Endodermal cell (in vitro differentiated cells): ENCODE measurements at regions not wholly inside any gene's neighbourhood (a gene's known extent, or its start where the extent isn't known, plus 50 kb on each side); places are given as distances from the start of the nearest gene placed in this dataset.

Experiments
- DNase-seq: peaks from one replicate; pipeline ENCODE4 v3.0.0-alpha.2; 2017
- H3K27ac ChIP-seq: 2 replicates; pipeline ENCODE4 v1.5.1; 2013; ENCODE audit warnings: mild to moderate bottlenecking, low read depth, low read length, moderate library complexity
- H3K27me3 ChIP-seq: 2 replicates; pipeline ENCODE4 v1.6.1; 2013; ENCODE audit warnings: mild to moderate bottlenecking, low read length, moderate library complexity; ENCODE audit not compliant: insufficient read depth, control insufficient read depth, poor library complexity, severe bottlenecking
- H3K36me3 ChIP-seq: 2 replicates; pipeline ENCODE4 v1.7.0; 2013; ENCODE audit warnings: mild to moderate bottlenecking, low read length, moderate library complexity; ENCODE audit not compliant: control insufficient read depth, insufficient read depth
- H3K4me1 ChIP-seq: one replicate; pipeline ENCODE4 v1.7.0; 2013; ENCODE audit warnings: low read length; ENCODE audit not compliant: control insufficient read depth, insufficient read depth
- H3K4me3 ChIP-seq: 2 replicates; pipeline ENCODE4 v1.5.1; 2013; ENCODE audit warnings: mild to moderate bottlenecking, low read length, moderate library complexity
- H3K9ac ChIP-seq: 2 replicates; pipeline ENCODE4 v1.6.1; 2013; ENCODE audit warnings: mild to moderate bottlenecking, low read length, moderate library complexity; ENCODE audit not compliant: poor library complexity, severe bottlenecking; ENCODE audit errors: extremely low read depth
- H3K9me3 ChIP-seq: 2 replicates; pipeline ENCODE4 v1.6.1; 2013; ENCODE audit warnings: mild to moderate bottlenecking, low read length, moderate library complexity; ENCODE audit not compliant: control insufficient read depth
- H3K27ac Mint-ChIP-seq: 2 replicates; pipeline ENCODE4 v1.8.0; 2020; ENCODE audit warnings: mixed read lengths
- H3K27me3 Mint-ChIP-seq: 2 replicates; pipeline ENCODE4 v1.8.0; 2021; ENCODE audit warnings: mild to moderate bottlenecking, mixed read lengths; ENCODE audit not compliant: insufficient read depth
- H3K36me3 Mint-ChIP-seq: 2 replicates; pipeline ENCODE4 v1.8.0; 2020; ENCODE audit warnings: low read depth, mixed read lengths
- H3K4me1 Mint-ChIP-seq: 2 replicates; pipeline ENCODE4 v1.8.0; 2020; ENCODE audit warnings: mixed read lengths
- H3K4me3 Mint-ChIP-seq: 2 replicates; pipeline ENCODE4 v1.8.0; 2020; ENCODE audit warnings: mild to moderate bottlenecking, moderate library complexity, mixed read lengths
- H3K9me3 Mint-ChIP-seq: 2 replicates; pipeline ENCODE4 v1.8.0; 2020; ENCODE audit warnings: mild to moderate bottlenecking, mixed read lengths
- WGBS, 2 experiments: methylation state at CpG; one replicate each; pipeline versions ENCODE4 v1.1.5 to v1.1.7; 2013; ENCODE audit warnings: missing lambda C conversion rate in 2 of 2, mixed read lengths in 1 of 2; ENCODE audit not compliant: insufficient coverage in 1 of 2, insufficient read length in 1 of 2; 5-methylcytosine and 5-hydroxymethylcytosine counted together
- TF ChIP-seq, protein P1 (sequence below): fragments of 200-600 bp; sonication (generic); conservative IDR thresholded peaks from 2 replicates; pipeline ENCODE4 v1.5.0; 2021; ENCODE audit warnings: antibody characterized with exemption, mild to moderate bottlenecking

DNA sequence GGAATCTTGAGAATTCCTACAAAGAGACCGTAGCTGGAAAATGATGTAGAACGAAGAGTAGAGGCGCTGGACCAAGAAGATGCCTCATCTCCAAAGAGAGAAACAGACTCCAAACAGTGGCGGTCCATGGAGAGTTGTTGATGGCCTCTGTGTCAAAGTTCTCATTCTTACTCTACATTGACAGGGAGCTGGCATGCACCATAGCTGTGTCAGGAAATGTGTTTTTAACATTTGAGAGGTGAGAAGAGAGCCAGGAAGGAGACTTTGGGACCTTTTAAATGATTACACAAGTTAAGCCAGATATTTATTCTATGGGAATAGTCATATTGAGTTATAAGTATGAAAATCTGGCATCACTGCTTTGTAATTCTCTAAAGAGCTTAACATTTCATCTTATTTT, 61.5 kb upstream of the FERD3L start:
- no peaks in the 10 kb centered on the region for H3K27me3 ChIP-seq
- no peak overlapping the region for H3K4me3 Mint-ChIP-seq
- H3K27ac ChIP-seq = no peak overlapping the region
- no peaks in the 10 kb centered on the region for H3K9me3 ChIP-seq
- no peaks in the 10 kb centered on the region for H3K9me3 Mint-ChIP-seq
- no peaks in the 10 kb centered on the region for H3K36me3 ChIP-seq
- DNase-seq = no peak
- WGBS, 2 experiments = 93 to 95% methylated on average over 4 of the region's 4 CpGs
- no peaks in the 10 kb centered on the region for H3K36me3 Mint-ChIP-seq
- H3K4me1 ChIP-seq = no peaks in the 10 kb centered on the region
- TF ChIP-seq, protein P1, sequence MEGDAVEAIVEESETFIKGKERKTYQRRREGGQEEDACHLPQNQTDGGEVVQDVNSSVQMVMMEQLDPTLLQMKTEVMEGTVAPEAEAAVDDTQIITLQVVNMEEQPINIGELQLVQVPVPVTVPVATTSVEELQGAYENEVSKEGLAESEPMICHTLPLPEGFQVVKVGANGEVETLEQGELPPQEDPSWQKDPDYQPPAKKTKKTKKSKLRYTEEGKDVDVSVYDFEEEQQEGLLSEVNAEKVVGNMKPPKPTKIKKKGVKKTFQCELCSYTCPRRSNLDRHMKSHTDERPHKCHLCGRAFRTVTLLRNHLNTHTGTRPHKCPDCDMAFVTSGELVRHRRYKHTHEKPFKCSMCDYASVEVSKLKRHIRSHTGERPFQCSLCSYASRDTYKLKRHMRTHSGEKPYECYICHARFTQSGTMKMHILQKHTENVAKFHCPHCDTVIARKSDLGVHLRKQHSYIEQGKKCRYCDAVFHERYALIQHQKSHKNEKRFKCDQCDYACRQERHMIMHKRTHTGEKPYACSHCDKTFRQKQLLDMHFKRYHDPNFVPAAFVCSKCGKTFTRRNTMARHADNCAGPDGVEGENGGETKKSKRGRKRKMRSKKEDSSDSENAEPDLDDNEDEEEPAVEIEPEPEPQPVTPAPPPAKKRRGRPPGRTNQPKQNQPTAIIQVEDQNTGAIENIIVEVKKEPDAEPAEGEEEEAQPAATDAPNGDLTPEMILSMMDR = no peak
- H3K4me1 Mint-ChIP-seq = peaks cover 15% of the 10 kb centered on the region
- H3K27ac Mint-ChIP-seq = no peak overlapping the region
- no peak overlapping the region for H3K4me3 ChIP-seq
- H3K27me3 Mint-ChIP-seq = no peaks in the 10 kb centered on the region
- no peak overlapping the region for H3K9ac ChIP-seq

DNA sequence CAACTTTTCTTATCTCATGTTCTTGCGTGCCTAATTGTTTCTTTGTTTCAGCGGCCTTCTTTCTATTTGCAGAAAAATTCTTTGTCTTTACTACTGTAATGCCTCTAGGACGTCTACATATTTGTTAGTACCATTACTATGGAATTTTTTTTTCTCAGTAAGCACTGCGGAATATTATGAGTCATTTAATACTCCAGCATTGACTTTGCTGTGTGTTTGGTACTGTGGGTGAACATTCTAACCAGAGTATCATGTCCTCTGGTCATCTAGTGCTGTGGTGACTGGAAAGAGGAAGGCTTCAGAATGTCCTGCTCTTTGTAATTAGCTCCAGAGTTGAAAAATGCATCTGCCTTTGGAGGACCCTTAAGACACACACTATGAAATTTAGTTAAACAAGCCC, 58.5 kb upstream of the FERD3L start:
- Histone ChIP-seq H3K36me3 (no peaks in the 10 kb centered on the region), H3K4me3 (no peak overlapping the region), H3K9me3 (no peaks in the 10 kb centered on the region), H3K4me1 (no peaks in the 10 kb centered on the region), H3K9ac (no peak overlapping the region), H3K27me3 (no peaks in the 10 kb centered on the region), H3K27ac (no peak overlapping the region)
- 91% methylated on average over 4 of the region's 4 CpGs; no CpG with 5 or more reads in 1 of the 2 experiments for WGBS, 2 experiments
- Mint-ChIP-seq H3K36me3 (no peaks in the 10 kb centered on the region), H3K4me3 (no peak overlapping the region), H3K27ac (no peak overlapping the region), H3K9me3 (peaks cover 6% of the 10 kb centered on the region), H3K4me1 (peaks cover 11% of the 10 kb centered on the region), H3K27me3 (peaks cover 2% of the 10 kb centered on the region)
- DNase-seq = no peak
- TF ChIP-seq, protein P1 = no peak

DNA sequence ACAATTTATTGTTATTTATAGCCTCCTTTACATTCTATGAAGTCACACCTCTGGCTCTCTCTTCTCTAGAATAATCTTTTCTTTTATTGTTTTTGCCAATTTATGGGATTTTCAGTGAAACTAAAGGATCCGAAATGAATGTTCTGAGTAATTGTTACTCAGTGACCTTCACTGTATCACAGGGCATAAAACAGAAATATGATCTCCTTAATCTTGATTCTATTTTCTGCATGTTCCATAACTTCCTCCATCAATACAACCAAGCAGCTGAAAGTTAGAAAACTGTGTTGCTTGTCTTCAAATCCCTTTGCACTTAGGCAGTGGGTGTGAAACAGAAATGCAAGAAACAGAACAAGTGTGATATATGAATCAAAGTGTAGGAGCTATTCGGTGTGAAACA, 57.4 kb upstream of the FERD3L start:
- Histone ChIP-seq H3K4me1 (no peaks in the 10 kb centered on the region), H3K9ac (no peak overlapping the region), H3K9me3 (no peaks in the 10 kb centered on the region), H3K27me3 (no peaks in the 10 kb centered on the region), H3K36me3 (no peaks in the 10 kb centered on the region), H3K27ac (no peak overlapping the region), H3K4me3 (no peak overlapping the region)
- Mint-ChIP-seq H3K4me3 (no peak overlapping the region), H3K27ac (no peak overlapping the region), H3K4me1 (peaks cover 11% of the 10 kb centered on the region), H3K9me3 (peaks cover 6% of the 10 kb centered on the region), H3K36me3 (no peaks in the 10 kb centered on the region), H3K27me3 (peaks cover 2% of the 10 kb centered on the region)
- TF ChIP-seq, protein P1 = no peak
- DNase-seq = no peak
- 94% methylated on average over 2 of the region's 2 CpGs; no CpG with 5 or more reads in 1 of the 2 experiments for WGBS, 2 experiments
